HG03135 (cell line): ENCODE measurements at regions not wholly inside any gene's neighbourhood (a gene's known extent, or its start where the extent isn't known, plus 50 kb on each side); places are given as distances from the start of the nearest gene placed in this dataset.
"Not testable (repeated sequence)": the region's sequence is repeated elsewhere in the genome, so short reads cannot be mapped to it uniquely, and the experiment has no call there.

Source experiments
- ATAC-seq: cut with Tn5 transposase; IDR thresholded peaks from one replicate; pipeline ENCODE4 v1.9.1; 2021; ENCODE audit warnings: mild to moderate bottlenecking, moderate library complexity; ENCODE audit not compliant: unreplicated experiment

GRCh38 chr5:91244380-91245073 lies 138.6 kb downstream of the ARRDC3 start:
- no peak for ATAC-seq

GRCh38 chr5:91243852-91244251 lies 139.3 kb downstream of the ARRDC3 start:
- no peak for ATAC-seq

GRCh38 chr5:91243286-91243685 lies 139.8 kb downstream of the ARRDC3 start:
- ATAC-seq: no peak

GRCh38 chr5:91241460-91241859 lies 141.7 kb downstream of the ARRDC3 start:
- not testable (repeated sequence) for ATAC-seq

- ATAC-seq: no peak
Measured at GRCh38 chr5:91240175-91240574, 142.9 kb downstream of the ARRDC3 start.

- ATAC-seq: no peak
Measured at GRCh38 chr5:91235271-91235694, 147.8 kb downstream of the ARRDC3 start.

- no peak for ATAC-seq
Measured at GRCh38 chr5:91232523-91232922, 150.6 kb downstream of the ARRDC3 start.

GRCh38 chr5:91229031-91229727 lies 153.9 kb downstream of the ARRDC3 start:
- ATAC-seq: no peak

- no peak for ATAC-seq
Measured at GRCh38 chr5:91228188-91228587, 154.9 kb downstream of the ARRDC3 start.

GRCh38 chr5:91225848-91226686 lies 157.1 kb downstream of the ARRDC3 start:
- no peak for ATAC-seq

GRCh38 chr5:91224969-91225368 lies 158.1 kb downstream of the ARRDC3 start:
- no peak for ATAC-seq

GRCh38 chr5:91224456-91224855 lies 158.7 kb downstream of the ARRDC3 start:
- no peak for ATAC-seq

- no peak for ATAC-seq
Measured at GRCh38 chr5:91223886-91224285, 159.2 kb downstream of the ARRDC3 start.

- ATAC-seq: no peak
Measured at GRCh38 chr5:91222482-91222881, 160.6 kb downstream of the ARRDC3 start.

- no peak for ATAC-seq
Measured at GRCh38 chr5:91221917-91222316, 161.2 kb downstream of the ARRDC3 start.

- ATAC-seq: no peak
Measured at GRCh38 chr5:91219803-91220371, 163.2 kb downstream of the ARRDC3 start.

GRCh38 chr5:91219091-91219802 lies 163.9 kb downstream of the ARRDC3 start:
- ATAC-seq: no peak

GRCh38 chr5:91217859-91218258 lies 165.3 kb downstream of the ARRDC3 start:
- ATAC-seq: no peak

- ATAC-seq: no peak
Measured at GRCh38 chr5:91214571-91214970, 168.5 kb downstream of the ARRDC3 start.
